IMR-90 (cell line): ENCODE measurements at regions not wholly inside any gene's neighbourhood (a gene's known extent, or its start where the extent isn't known, plus 50 kb on each side); places are given as distances from the start of the nearest gene placed in this dataset.

Experiments
- ATAC-seq: fragments of 200-7000 bp; cut with Tn5 transposase; 2 replicates; pipeline ENCODE4 v1.9.1; 2020; ENCODE audit warnings: low read depth, mild to moderate bottlenecking, moderate library complexity
- BruUV-seq: library from RNA; stranded (reverse); fragments of 400-500 nt; replicated peaks from 2 replicates; lab custom pipeline; 2021; lab: Mats Ljungman, UMichigan
- CTCF ChIA-PET: fragments of 300-600 bp; formaldehyde crosslinking; extraction: SDS; loops from one replicate; lab custom pipeline; 2021; ENCODE audit warnings: antibody characterized with exemption; lab: Yijun Ruan, JAX
- POLR2A ChIA-PET: fragments of 300-600 bp; sonication (Branson Sonifier 250); formaldehyde crosslinking; loops from one replicate; lab custom pipeline; 2022; ENCODE audit warnings: antibody characterized with exemption; ENCODE audit not compliant: unreplicated experiment; lab: Charles Lee
- DNase-seq: peaks from one replicate; pipeline ENCODE4 v3.0.0; 2013
- H2AFZ ChIP-seq: replicated peaks from 2 replicates; pipeline ENCODE3; 2013; ENCODE audit warnings: low read length, mild to moderate bottlenecking; ENCODE audit not compliant: poor library complexity
- H2AK5ac ChIP-seq: 2 replicates; pipeline ENCODE4 v1.6.1; 2013; ENCODE audit warnings: low read depth, low read length, inconsistent platforms
- H2AK9ac ChIP-seq: replicated peaks from 2 replicates; pipeline ENCODE3; 2013; ENCODE audit warnings: mild to moderate bottlenecking, low read depth, low read length, moderate library complexity; ENCODE audit not compliant: poor library complexity
- H2BK120ac ChIP-seq: 2 replicates; pipeline ENCODE4 v1.6.1; 2013; ENCODE audit warnings: low read depth, low read length, inconsistent platforms
- H2BK15ac ChIP-seq: 3 replicates; pipeline ENCODE4 v1.6.1; 2013; ENCODE audit warnings: low read depth, low read length, inconsistent platforms
- H2BK20ac ChIP-seq: 2 replicates; pipeline ENCODE4 v1.6.1; 2013; ENCODE audit warnings: low read depth, mild to moderate bottlenecking, inconsistent platforms, low read length, moderate library complexity
- H2BK5ac ChIP-seq: 2 replicates; pipeline ENCODE4 v1.6.1; 2013; ENCODE audit warnings: mild to moderate bottlenecking, low read depth, low read length, inconsistent platforms; ENCODE audit not compliant: poor library complexity, severe bottlenecking
- H3K14ac ChIP-seq: replicated peaks from 2 replicates; pipeline ENCODE4 v1.6.1; 2013; ENCODE audit warnings: low read depth, low read length, inconsistent platforms
- H3K18ac ChIP-seq: 2 replicates; pipeline ENCODE4 v1.6.1; 2013; ENCODE audit warnings: low read depth, low read length, control low read depth
- H3K23ac ChIP-seq: 2 replicates; pipeline ENCODE4 v1.6.1; 2013; ENCODE audit warnings: low read depth, low read length, inconsistent platforms
- H3K27ac ChIP-seq: 2 replicates; pipeline ENCODE4 v1.5.1; 2013; ENCODE audit warnings: mild to moderate bottlenecking, control low read depth, low read length; ENCODE audit not compliant: insufficient read depth
- H3K27me3 ChIP-seq: 2 replicates; pipeline ENCODE4 v1.6.1; 2013; ENCODE audit warnings: low read length; ENCODE audit not compliant: control insufficient read depth, insufficient read depth
- H3K36me3 ChIP-seq: 2 replicates; pipeline ENCODE4 v1.6.1; 2013; ENCODE audit warnings: low read length, mixed read lengths; ENCODE audit not compliant: control insufficient read depth, insufficient read depth
- H3K4ac ChIP-seq: 2 replicates; pipeline ENCODE4 v1.6.1; 2013; ENCODE audit warnings: low read depth, low read length, inconsistent platforms
- H3K4me1 ChIP-seq: 2 replicates; pipeline ENCODE4 v1.6.1; 2013; ENCODE audit warnings: low read length, mixed read lengths; ENCODE audit not compliant: control insufficient read depth, insufficient read depth
- H3K4me2 ChIP-seq: 2 replicates; pipeline ENCODE4 v1.6.1; 2013; ENCODE audit warnings: low read depth, mild to moderate bottlenecking, control low read depth, low read length, moderate library complexity
- H3K4me3 ChIP-seq: 2 replicates; pipeline ENCODE4 v1.5.1; 2013; ENCODE audit warnings: low read depth, mild to moderate bottlenecking, control low read depth, low read length, moderate library complexity; ENCODE audit not compliant: insufficient read depth
- H3K56ac ChIP-seq: 2 replicates; pipeline ENCODE4 v1.6.1; 2013; ENCODE audit warnings: low read length, inconsistent platforms; ENCODE audit not compliant: insufficient read depth; ENCODE audit errors: extremely low read depth
- H3K79me1 ChIP-seq, 2 experiments: 2 replicates each; pipeline ENCODE4 v1.6.1; 2013; ENCODE audit warnings: low read length in 2 of 2, inconsistent platforms in 1 of 2, low read depth in 1 of 2
- H3K9ac ChIP-seq: 2 replicates; pipeline ENCODE4 v1.6.1; 2013; ENCODE audit warnings: low read depth, low read length, control low read depth
- H3K9me1 ChIP-seq: 2 replicates; pipeline ENCODE4 v1.6.1; 2013; ENCODE audit warnings: low read length, inconsistent platforms; ENCODE audit not compliant: insufficient read depth
- H3K9me3 ChIP-seq: 2 replicates; pipeline ENCODE4 v1.6.1; 2013; ENCODE audit warnings: low read length; ENCODE audit not compliant: control insufficient read depth, insufficient read depth
- H4K20me1 ChIP-seq: 2 replicates; pipeline ENCODE4 v1.6.1; 2013; ENCODE audit warnings: low read length, inconsistent platforms; ENCODE audit not compliant: insufficient read depth
- H4K5ac ChIP-seq: 2 replicates; pipeline ENCODE4 v1.6.1; 2013; ENCODE audit warnings: mild to moderate bottlenecking, low read depth, low read length, control low read depth
- H4K8ac ChIP-seq, 2 experiments: 2 replicates each; pipeline ENCODE4 v1.6.1; 2013; ENCODE audit warnings: low read depth in 2 of 2, low read length in 2 of 2, control low read depth in 1 of 2, inconsistent platforms in 1 of 2
- H4K91ac ChIP-seq: 2 replicates; pipeline ENCODE4 v1.6.1; 2013; ENCODE audit warnings: low read depth, low read length, inconsistent platforms; ENCODE audit not compliant: insufficient read depth
- BHLHE40 ChIP-seq: fragments of 150-350 bp; IDR thresholded peaks from 2 replicates; pipeline ENCODE4 v1.6.1; 2016; ENCODE audit warnings: mild to moderate bottlenecking, low read depth, low read length
- CEBPB ChIP-seq: IDR thresholded peaks from 2 replicates; pipeline ENCODE4 v1.6.1; 2012; ENCODE audit warnings: low read depth, low read length, improper control_type of control experiment
- CHD1 ChIP-seq: IDR thresholded peaks from 2 replicates; pipeline ENCODE4 v1.6.1; 2012; ENCODE audit warnings: low read depth, low read length, improper control_type of control experiment
- FOS ChIP-seq: fragments of 150-350 bp; IDR thresholded peaks from 2 replicates; pipeline ENCODE4 v1.6.1; 2016; ENCODE audit warnings: low read depth, low read length
- MAFK ChIP-seq: IDR thresholded peaks from 2 replicates; pipeline ENCODE4 v1.6.1; 2012; ENCODE audit warnings: low read depth, low read length, improper control_type of control experiment
- MAZ ChIP-seq: IDR thresholded peaks from 2 replicates; pipeline ENCODE4 v1.6.1; 2012; ENCODE audit warnings: low read depth, mild to moderate bottlenecking, low read length, improper control_type of control experiment, moderate library complexity, borderline replicate concordance
- MXI1 ChIP-seq: IDR thresholded peaks from 2 replicates; pipeline ENCODE4 v1.6.1; 2012; ENCODE audit warnings: low read depth, mild to moderate bottlenecking, low read length, moderate library complexity, borderline replicate concordance
- NFE2L2 ChIP-seq: fragments of 150-350 bp; IDR thresholded peaks from 2 replicates; pipeline ENCODE4 v1.6.1; 2016; ENCODE audit warnings: low read depth, mild to moderate bottlenecking, low read length
- POLR2A ChIP-seq: IDR thresholded peaks from 2 replicates; pipeline ENCODE4 v1.6.1; 2012; ENCODE audit warnings: mild to moderate bottlenecking, low read depth, low read length
- RAD21 ChIP-seq: IDR thresholded peaks from 2 replicates; pipeline ENCODE4 v1.6.1; 2012; ENCODE audit warnings: low read length, improper control_type of control experiment
- RCOR1 ChIP-seq: IDR thresholded peaks from 2 replicates; pipeline ENCODE4 v1.6.1; 2012; ENCODE audit warnings: mild to moderate bottlenecking, low read length, improper control_type of control experiment; ENCODE audit not compliant: insufficient replicate concordance
- RFX5 ChIP-seq: IDR thresholded peaks from 2 replicates; pipeline ENCODE4 v1.8.0; 2012; ENCODE audit warnings: low read depth, mild to moderate bottlenecking, low read length, moderate library complexity
- SMC3 ChIP-seq: fragments of 150-350 bp; IDR thresholded peaks from 2 replicates; pipeline ENCODE4 v1.6.1; 2016; ENCODE audit warnings: low read depth, mild to moderate bottlenecking, antibody characterized with exemption, low read length, moderate library complexity
- WGBS, 2 experiments: methylation state at CpG; one replicate each; pipeline versions ENCODE4 v1.1.5 to v1.1.7; 2013; ENCODE audit warnings: missing lambda C conversion rate in 2 of 2; ENCODE audit not compliant: insufficient read length in 1 of 2; ENCODE audit errors: extremely low coverage in 2 of 2; 5-methylcytosine and 5-hydroxymethylcytosine counted together
- dilution Hi-C: fragments of 300-500 bp; cut with HindIII; formaldehyde crosslinking; loops from one replicate; pipeline ENCODE4 v1.14.3; 2018; ENCODE audit warnings: low sequenced_read_pairs; ENCODE audit not compliant: unreplicated experiment
- in situ Hi-C: fragments of 300-500 bp; cut with MboI; formaldehyde crosslinking; loops from 3 replicates; pipeline ENCODE4 v1.14.3; 2019; ENCODE audit warnings: low sequenced_read_pairs, inconsistent platforms, mixed read lengths
- intact Hi-C: fragments of 100-400 bp; cut with micrococcal nuclease; formaldehyde crosslinking; loops from 2 replicates; pipeline ENCODE4 v1.10.0; 2022
- TF ChIP-seq, protein P1 (sequence below): conservative IDR thresholded peaks from 2 replicates; pipeline ENCODE4 v1.5.1; 2012; ENCODE audit warnings: mild to moderate bottlenecking, low read depth, low read length, improper control_type of control experiment
- TF ChIP-seq, protein P2 (sequence below): fragments of 150-350 bp; IDR thresholded peaks from 2 replicates; pipeline ENCODE4 v1.6.1; 2016; ENCODE audit warnings: low read depth, mild to moderate bottlenecking, low read length, moderate library complexity, borderline replicate concordance
- TF ChIP-seq, protein P3 (sequence below): fragments of 150-350 bp; IDR thresholded peaks from 2 replicates; pipeline ENCODE4 v1.6.1; 2017; ENCODE audit warnings: mild to moderate bottlenecking, antibody characterized with exemption, low read length, low read depth

DNA sequence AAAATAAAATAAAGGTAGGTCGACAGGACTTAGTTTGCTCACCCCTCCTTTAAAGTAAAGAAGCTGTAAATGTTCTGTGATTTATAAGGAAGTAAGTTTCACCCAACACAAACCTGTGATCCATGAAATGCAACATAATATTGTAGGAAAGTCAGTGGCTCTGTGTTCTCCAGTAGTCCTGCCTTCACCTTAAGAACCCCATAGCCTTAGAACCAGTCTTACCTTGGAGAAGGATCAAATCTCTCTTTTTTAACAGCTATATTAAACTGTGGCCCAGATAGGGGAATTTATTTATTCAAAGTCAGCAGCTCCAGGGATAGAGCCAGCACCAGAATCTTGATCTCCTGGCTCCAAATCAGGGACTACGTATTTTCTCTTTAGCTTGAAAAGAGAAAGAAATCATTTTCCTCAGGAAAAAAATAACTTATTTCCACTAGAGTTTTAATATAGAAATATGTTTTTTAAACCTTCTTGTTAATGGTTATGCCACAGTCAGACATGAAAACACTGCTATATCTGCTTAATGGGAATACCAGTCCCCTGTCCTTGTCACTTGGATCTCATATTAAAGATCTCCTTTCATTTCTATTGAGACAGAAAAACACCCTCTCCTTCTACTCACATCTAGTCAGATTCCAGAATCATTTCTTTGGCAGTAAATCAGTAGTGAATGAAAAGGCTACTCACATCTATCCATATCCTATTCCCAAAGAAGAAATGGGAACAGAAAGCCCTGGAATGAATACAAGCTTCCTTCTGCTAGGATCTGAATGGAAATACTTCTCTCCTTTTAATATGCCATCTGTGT, 269.2 kb upstream of the TNC start:
- H3K27me3 ChIP-seq, result no peaks in the 10 kb centered on the region
- no peak overlapping the region for H4K8ac ChIP-seq
- H3K9ac ChIP-seq, result no peak overlapping the region
- H3K23ac ChIP-seq, result no peak overlapping the region
- TF ChIP-seq MXI1 (no peak), SMC3 (no peak), POLR2A (no peak), CHD1 (no peak), RAD21 (no peak), NFE2L2 (no peak), BHLHE40 (no peak), RFX5 (no peak), MAZ (no peak), FOS (no peak), MAFK (no peak), CEBPB (no peak), RCOR1 (no peak)
- TF ChIP-seq, protein P1, sequence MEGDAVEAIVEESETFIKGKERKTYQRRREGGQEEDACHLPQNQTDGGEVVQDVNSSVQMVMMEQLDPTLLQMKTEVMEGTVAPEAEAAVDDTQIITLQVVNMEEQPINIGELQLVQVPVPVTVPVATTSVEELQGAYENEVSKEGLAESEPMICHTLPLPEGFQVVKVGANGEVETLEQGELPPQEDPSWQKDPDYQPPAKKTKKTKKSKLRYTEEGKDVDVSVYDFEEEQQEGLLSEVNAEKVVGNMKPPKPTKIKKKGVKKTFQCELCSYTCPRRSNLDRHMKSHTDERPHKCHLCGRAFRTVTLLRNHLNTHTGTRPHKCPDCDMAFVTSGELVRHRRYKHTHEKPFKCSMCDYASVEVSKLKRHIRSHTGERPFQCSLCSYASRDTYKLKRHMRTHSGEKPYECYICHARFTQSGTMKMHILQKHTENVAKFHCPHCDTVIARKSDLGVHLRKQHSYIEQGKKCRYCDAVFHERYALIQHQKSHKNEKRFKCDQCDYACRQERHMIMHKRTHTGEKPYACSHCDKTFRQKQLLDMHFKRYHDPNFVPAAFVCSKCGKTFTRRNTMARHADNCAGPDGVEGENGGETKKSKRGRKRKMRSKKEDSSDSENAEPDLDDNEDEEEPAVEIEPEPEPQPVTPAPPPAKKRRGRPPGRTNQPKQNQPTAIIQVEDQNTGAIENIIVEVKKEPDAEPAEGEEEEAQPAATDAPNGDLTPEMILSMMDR, result no peak
- TF ChIP-seq, protein P2, sequence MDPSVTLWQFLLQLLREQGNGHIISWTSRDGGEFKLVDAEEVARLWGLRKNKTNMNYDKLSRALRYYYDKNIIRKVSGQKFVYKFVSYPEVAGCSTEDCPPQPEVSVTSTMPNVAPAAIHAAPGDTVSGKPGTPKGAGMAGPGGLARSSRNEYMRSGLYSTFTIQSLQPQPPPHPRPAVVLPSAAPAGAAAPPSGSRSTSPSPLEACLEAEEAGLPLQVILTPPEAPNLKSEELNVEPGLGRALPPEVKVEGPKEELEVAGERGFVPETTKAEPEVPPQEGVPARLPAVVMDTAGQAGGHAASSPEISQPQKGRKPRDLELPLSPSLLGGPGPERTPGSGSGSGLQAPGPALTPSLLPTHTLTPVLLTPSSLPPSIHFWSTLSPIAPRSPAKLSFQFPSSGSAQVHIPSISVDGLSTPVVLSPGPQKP, result no peak
- TF ChIP-seq, protein P3, sequence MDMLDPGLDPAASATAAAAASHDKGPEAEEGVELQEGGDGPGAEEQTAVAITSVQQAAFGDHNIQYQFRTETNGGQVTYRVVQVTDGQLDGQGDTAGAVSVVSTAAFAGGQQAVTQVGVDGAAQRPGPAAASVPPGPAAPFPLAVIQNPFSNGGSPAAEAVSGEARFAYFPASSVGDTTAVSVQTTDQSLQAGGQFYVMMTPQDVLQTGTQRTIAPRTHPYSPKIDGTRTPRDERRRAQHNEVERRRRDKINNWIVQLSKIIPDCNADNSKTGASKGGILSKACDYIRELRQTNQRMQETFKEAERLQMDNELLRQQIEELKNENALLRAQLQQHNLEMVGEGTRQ, result no peak
- intact Hi-C loops, result no loop called here
- no peak overlapping the region for H3K4me3 ChIP-seq
- ATAC-seq (no peak), DNase-seq (no peak)
- H3K4ac ChIP-seq, result no peak overlapping the region
- no CpG with 5 or more reads among the region's 2 CpGs for WGBS, 2 experiments
- ChIA-PET POLR2A (no interaction called here), CTCF (interaction anchor here (0.6 kb wide), 1 partner anchor 136 kb away, joined by 4 read pairs; no protein-coding TSS in a partner anchor)
- H2AFZ ChIP-seq, result no peak overlapping the region
- H3K18ac ChIP-seq, result no peak overlapping the region
- no TSS peak for BruUV-seq
- no peak overlapping the region for H2BK5ac ChIP-seq
- no peaks in the 10 kb centered on the region for H3K9me1 ChIP-seq
- no peak overlapping the region for H4K91ac ChIP-seq
- no peaks in the 10 kb centered on the region for H3K79me1 ChIP-seq
- H2AK9ac ChIP-seq, result no peak overlapping the region
- no peaks in the 10 kb centered on the region for H4K20me1 ChIP-seq
- H4K5ac ChIP-seq, result no peak overlapping the region
- no peaks in the 10 kb centered on the region for H3K4me1 ChIP-seq
- no peaks in the 10 kb centered on the region for H3K36me3 ChIP-seq
- no peak overlapping the region for H2BK20ac ChIP-seq
- H3K27ac ChIP-seq, result no peak overlapping the region
- no peak overlapping the region for H3K14ac ChIP-seq
- no peak overlapping the region for H3K4me2 ChIP-seq
- dilution Hi-C loops, result no loop called here
- H3K56ac ChIP-seq, result no peak overlapping the region
- in situ Hi-C loops, result no loop called here
- H3K9me3 ChIP-seq, result peaks cover 10% of the 10 kb centered on the region
- no peak overlapping the region for H2AK5ac ChIP-seq
- H2BK120ac ChIP-seq, result no peak overlapping the region
- H2BK15ac ChIP-seq, result no peak overlapping the region; the same call in 2 of the 3 replicates
